ENCODE measurements at regions not wholly inside any gene's neighbourhood (a gene's known extent, or its start where the extent isn't known, plus 50 kb on each side); places are given as distances from the start of the nearest gene placed in this dataset.

- DNase-seq (ENCODE audit: low read depth, low spot score): no peak
- no peak overlapping the region for H3K4me3 ChIP-seq (ENCODE audit: low read depth, low read length)
- in situ Hi-C loops (cut with HindIII; ENCODE audit: low sequenced_read_pairs): no loop called here
- TF ChIP-seq, protein P1, sequence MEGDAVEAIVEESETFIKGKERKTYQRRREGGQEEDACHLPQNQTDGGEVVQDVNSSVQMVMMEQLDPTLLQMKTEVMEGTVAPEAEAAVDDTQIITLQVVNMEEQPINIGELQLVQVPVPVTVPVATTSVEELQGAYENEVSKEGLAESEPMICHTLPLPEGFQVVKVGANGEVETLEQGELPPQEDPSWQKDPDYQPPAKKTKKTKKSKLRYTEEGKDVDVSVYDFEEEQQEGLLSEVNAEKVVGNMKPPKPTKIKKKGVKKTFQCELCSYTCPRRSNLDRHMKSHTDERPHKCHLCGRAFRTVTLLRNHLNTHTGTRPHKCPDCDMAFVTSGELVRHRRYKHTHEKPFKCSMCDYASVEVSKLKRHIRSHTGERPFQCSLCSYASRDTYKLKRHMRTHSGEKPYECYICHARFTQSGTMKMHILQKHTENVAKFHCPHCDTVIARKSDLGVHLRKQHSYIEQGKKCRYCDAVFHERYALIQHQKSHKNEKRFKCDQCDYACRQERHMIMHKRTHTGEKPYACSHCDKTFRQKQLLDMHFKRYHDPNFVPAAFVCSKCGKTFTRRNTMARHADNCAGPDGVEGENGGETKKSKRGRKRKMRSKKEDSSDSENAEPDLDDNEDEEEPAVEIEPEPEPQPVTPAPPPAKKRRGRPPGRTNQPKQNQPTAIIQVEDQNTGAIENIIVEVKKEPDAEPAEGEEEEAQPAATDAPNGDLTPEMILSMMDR (IDR thresholded peaks at IDR 0.05; ENCODE audit: low read depth, low read length): no peak
These were observed 123.3 kb upstream of the RCN1 start for GRCh38 chr11:31967404-31968130.

DNA sequence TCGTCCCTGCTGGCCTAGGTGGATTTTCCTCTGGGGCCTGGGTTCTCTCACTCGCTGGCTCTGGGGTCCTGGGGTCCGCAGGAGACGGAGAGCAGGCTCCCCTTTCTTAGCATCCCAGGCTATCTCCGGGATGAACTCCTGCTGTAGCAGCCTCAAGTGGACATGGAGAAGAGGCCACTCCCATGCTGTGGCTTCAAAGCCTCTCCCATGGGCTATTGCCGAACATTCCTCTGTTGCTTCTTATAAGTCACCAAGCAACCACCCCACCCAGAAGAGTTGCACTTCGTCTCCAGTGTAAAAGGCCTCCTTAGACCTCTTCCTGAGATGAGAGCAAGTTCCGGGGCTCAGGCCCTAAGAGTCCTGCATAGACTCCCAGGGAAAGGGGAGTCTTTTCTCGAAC lies 124.0 kb upstream of the RCN1 start:
- TF ChIP-seq, protein P1 (IDR thresholded peaks at IDR 0.05; ENCODE audit: low read depth, low read length): no peak
- H3K4me3 ChIP-seq (ENCODE audit: low read depth, low read length): no peak overlapping the region
- DNase-seq (ENCODE audit: low read depth, low spot score): no peak
- in situ Hi-C loops (cut with HindIII; ENCODE audit: low sequenced_read_pairs): no loop called here

- TF ChIP-seq, protein P1 (IDR thresholded peaks at IDR 0.05; ENCODE audit: low read depth, low read length): no peak
- in situ Hi-C loops (cut with HindIII; ENCODE audit: low sequenced_read_pairs): no loop called here
- no peak overlapping the region for H3K4me3 ChIP-seq (ENCODE audit: low read depth, low read length)
- DNase-seq (ENCODE audit: low read depth, low spot score): no peak
These were observed 126.7 kb upstream of the RCN1 start for GRCh38 chr11:31964181-31964580.

- TF ChIP-seq, protein P1 (IDR thresholded peaks at IDR 0.05; ENCODE audit: low read depth, low read length): no peak
- no peak overlapping the region for H3K4me3 ChIP-seq (ENCODE audit: low read depth, low read length)
- no peak for DNase-seq (ENCODE audit: low read depth, low spot score)
- in situ Hi-C loops (cut with HindIII; ENCODE audit: low sequenced_read_pairs): no loop called here
These were observed 130.7 kb upstream of the RCN1 start for GRCh38 chr11:31960126-31960525.

GRCh38 chr11:31959716-31960115 lies 131.2 kb upstream of the RCN1 start:
- TF ChIP-seq, protein P1 (IDR thresholded peaks at IDR 0.05; ENCODE audit: low read depth, low read length): no peak
- peak; percentile 25 for DNase-seq (ENCODE audit: low read depth, low spot score)
- in situ Hi-C loops (cut with HindIII; ENCODE audit: low sequenced_read_pairs): no loop called here
- no peak overlapping the region for H3K4me3 ChIP-seq (ENCODE audit: low read depth, low read length)

DNA sequence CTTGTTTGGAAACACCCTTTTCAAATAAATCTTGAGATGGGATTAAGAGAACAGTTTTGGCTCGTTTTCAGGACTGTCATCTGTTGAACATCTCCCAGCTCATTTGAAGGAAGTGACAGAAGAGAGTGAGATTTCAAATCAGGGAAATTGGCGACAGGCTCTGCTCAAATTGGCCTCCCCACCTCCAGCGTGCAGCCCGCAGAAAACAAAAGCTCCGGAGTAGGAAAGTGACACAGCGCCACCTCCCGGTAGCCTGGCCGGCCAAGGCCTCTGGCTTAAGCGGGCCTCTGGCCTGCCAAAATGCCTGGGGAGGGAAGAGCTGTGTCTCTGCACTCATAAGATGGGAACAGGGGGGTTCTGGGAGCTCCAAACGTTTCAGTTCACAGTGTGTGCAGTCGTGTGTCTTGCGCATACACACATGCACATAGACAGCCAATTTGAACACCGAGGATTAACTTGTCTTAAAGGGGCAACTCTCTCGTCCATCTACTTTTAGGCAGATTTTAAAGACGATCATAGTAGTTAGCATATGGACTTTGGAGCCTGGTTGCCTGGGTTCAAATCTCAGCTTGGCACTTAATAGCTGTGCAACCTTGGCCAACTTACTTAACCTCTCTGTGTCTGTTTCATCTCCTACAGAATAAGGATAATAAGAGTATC lies 132.7 kb upstream of the RCN1 start:
- peak; percentile 43 for DNase-seq (ENCODE audit: low read depth, low spot score)
- TF ChIP-seq, protein P1 (IDR thresholded peaks at IDR 0.05; ENCODE audit: low read depth, low read length): peak; percentile 93
- in situ Hi-C loops (cut with HindIII; ENCODE audit: low sequenced_read_pairs): no loop called here
- H3K4me3 ChIP-seq (ENCODE audit: low read depth, low read length): no peak overlapping the region
